ENCODE measurements at regions not wholly inside any gene's neighbourhood (a gene's known extent, or its start where the extent isn't known, plus 50 kb on each side); places are given as distances from the start of the nearest gene placed in this dataset.

DNA sequence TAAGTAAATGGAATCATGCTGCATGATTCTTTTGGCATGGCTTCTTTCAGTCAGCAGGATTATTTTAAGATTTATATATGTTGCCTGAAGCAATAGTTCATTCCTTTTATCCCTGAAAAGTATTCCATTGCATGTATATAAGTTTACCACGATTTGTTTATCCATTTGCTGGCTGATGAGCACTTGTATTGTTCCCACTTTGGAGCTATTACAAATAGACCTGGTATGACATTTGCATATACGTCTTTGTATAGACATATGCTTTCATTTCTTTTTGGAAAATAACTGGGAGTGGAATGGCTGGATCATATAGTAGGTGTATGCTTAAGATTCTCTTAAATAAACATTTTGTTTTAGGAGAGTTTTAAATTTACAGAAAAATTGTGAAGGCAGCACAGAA, 79.3 kb upstream of the CBLB start:
- Histone ChIP-seq H4K20me1 (ENCODE audit: insufficient read depth) (no peaks in the 10 kb centered on the region), H3K27me3 (ENCODE audit: insufficient read depth) (no peaks in the 10 kb centered on the region), H3K36me3 (replicated peaks in 1 of 2; ENCODE audit: control insufficient read depth in 1 of 2, insufficient read depth in 2 of 2, low read length in 1 of 2) (no peaks in the 10 kb centered on the region), H3K27ac (ENCODE audit: low read depth in 2 of 2, low read length in 1 of 2) (no peak overlapping the region), H3K9me3 (no peaks in the 10 kb centered on the region), H3K4me3 (ENCODE audit: low read depth in 2 of 2, low read length in 1 of 2) (no peak overlapping the region), H3K9ac (no peak overlapping the region), H3K9me2 (no peaks in the 10 kb centered on the region), H2AFZ (ENCODE audit: low read depth) (no peak overlapping the region), H3K4me2 (no peak overlapping the region), H3K79me2 (ENCODE audit: insufficient read depth) (no peaks in the 10 kb centered on the region), H3K4me1 (ENCODE audit: control insufficient read depth in 1 of 2, insufficient read depth in 2 of 2, low read depth in 1 of 2, low read length in 1 of 2) (peaks cover 0 to 8% of the 10 kb centered on the region in 2 experiments; a peak in 1 of 4 replicates), H3F3A (replicated peaks; ENCODE audit: insufficient read depth) (peaks cover 11% of the 10 kb centered on the region)
- CTCF ChIA-PET: no interaction called here
- POLR2A ChIA-PET: no interaction called here
- DNase-seq: no peak
- no peak for TF ChIP-seq RXRA (IDR thresholded peaks at IDR 0.05; ENCODE audit: borderline replicate concordance, low read depth)
- TF ChIP-seq MXI1 (IDR thresholded peaks at IDR 0.05; ENCODE audit: low read depth, low read length): no peak
- TF ChIP-seq POLR2AphosphoS5 (IDR thresholded peaks at IDR 0.05; ENCODE audit: low read depth, low read length): no peak
- no peak for TF ChIP-seq FOSL2 (IDR thresholded peaks at IDR 0.05; ENCODE audit: borderline replicate concordance, low read depth)
- no peak for TF ChIP-seq RCOR1 (IDR thresholded peaks at IDR 0.05; ENCODE audit: low read length)
- TF ChIP-seq, protein P1, sequence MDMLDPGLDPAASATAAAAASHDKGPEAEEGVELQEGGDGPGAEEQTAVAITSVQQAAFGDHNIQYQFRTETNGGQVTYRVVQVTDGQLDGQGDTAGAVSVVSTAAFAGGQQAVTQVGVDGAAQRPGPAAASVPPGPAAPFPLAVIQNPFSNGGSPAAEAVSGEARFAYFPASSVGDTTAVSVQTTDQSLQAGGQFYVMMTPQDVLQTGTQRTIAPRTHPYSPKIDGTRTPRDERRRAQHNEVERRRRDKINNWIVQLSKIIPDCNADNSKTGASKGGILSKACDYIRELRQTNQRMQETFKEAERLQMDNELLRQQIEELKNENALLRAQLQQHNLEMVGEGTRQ (IDR thresholded peaks at IDR 0.05; ENCODE audit: borderline replicate concordance, low read depth, low read length): no peak
- 60% methylated on average over 2 of the region's 2 CpGs for WGBS (ENCODE audit: low lambda C conversion rate)

DNA sequence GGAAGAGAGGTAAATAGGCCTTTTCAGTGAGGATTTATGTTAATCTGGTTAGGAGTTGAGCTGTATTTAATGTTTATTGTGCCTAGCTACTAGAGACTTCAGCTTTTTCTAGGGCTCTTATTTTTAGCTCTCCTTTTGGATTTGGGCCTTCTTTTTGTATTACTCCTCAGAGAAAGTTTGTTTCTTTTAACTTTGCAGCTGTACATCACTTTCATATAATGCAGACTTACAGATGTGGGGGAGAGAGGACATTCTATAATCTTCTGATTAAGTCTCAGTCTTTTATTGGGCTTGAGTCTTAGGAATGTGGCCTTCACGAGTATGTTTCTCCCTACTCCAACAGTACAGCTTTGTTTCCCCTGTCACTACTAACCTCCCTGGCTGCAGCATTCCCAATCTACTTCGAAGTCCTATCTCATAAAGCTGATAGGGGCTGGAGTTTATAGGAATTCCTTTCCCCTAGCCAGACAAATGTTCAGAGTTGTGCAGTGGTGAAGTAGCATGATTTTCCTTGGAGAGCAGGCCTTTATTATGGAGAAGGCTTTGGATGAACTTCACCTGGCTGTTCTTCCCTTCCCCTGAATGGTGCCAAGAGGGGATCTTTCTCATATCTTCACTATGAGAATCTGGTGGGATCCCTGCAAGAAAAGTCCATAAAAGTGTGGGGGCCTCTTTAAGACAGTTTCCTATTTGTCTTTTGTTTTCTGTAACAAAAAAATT, 82.2 kb upstream of the CBLB start:
- H3F3A ChIP-seq (replicated peaks; ENCODE audit: insufficient read depth): peaks cover 3% of the 10 kb centered on the region
- TF ChIP-seq MEF2A (IDR thresholded peaks at IDR 0.05; ENCODE audit: borderline replicate concordance, low read depth) (no peak), FOXM1 (IDR thresholded peaks at IDR 0.05; ENCODE audit: low read depth) (no peak), SIN3A (IDR thresholded peaks at IDR 0.05; ENCODE audit: borderline replicate concordance, low read depth, low read length) (no peak), GATA2 (CRISPR knock-in tag; IDR thresholded peaks at IDR 0.05) (no peak), JUND (IDR thresholded peaks at IDR 0.05) (no peak), SMC3 (IDR thresholded peaks at IDR 0.05; ENCODE audit: low read depth, low read length) (no peak), CHD2 (IDR thresholded peaks at IDR 0.05; ENCODE audit: low read length, partially characterized antibody) (no peak), RAD21 (IDR thresholded peaks at IDR 0.05; ENCODE audit: low read length) (no peak), ZBTB33 (IDR thresholded peaks at IDR 0.05; ENCODE audit: borderline replicate concordance, low read depth) (no peak), REST (IDR thresholded peaks at IDR 0.05; ENCODE audit: low read depth, low read length) (no peak), TEAD4 (IDR thresholded peaks at IDR 0.05; ENCODE audit: borderline replicate concordance, insufficient read depth) (no peak)
- no peaks in the 10 kb centered on the region for H3K27me3 ChIP-seq (ENCODE audit: insufficient read depth)
- H3K79me2 ChIP-seq (ENCODE audit: insufficient read depth): no peaks in the 10 kb centered on the region
- 90% methylated on average over 2 of the region's 2 CpGs for WGBS (ENCODE audit: low lambda C conversion rate)
- H2AFZ ChIP-seq (ENCODE audit: low read depth): no peak overlapping the region
- no peak overlapping the region for H3K9ac ChIP-seq
- H4K20me1 ChIP-seq (ENCODE audit: insufficient read depth): no peaks in the 10 kb centered on the region
- POLR2A ChIA-PET: no interaction called here
- no peaks in the 10 kb centered on the region for H3K9me3 ChIP-seq
- no peak for DNase-seq
- CTCF ChIA-PET: interaction anchor here (1.0 kb wide), 1 partner anchor 12 kb away, joined by 3 read pairs; no protein-coding TSS in a partner anchor
- no peaks in the 10 kb centered on the region for H3K36me3 ChIP-seq (replicated peaks in 1 of 2; ENCODE audit: control insufficient read depth in 1 of 2, insufficient read depth in 2 of 2, low read length in 1 of 2)
- H3K4me3 ChIP-seq (ENCODE audit: low read depth in 2 of 2, low read length in 1 of 2): no peak overlapping the region
- no peaks in the 10 kb centered on the region for H3K4me1 ChIP-seq (ENCODE audit: control insufficient read depth in 1 of 2, insufficient read depth in 2 of 2, low read depth in 1 of 2, low read length in 1 of 2)
- H3K27ac ChIP-seq (ENCODE audit: low read depth in 2 of 2, low read length in 1 of 2): no peak overlapping the region
- no peaks in the 10 kb centered on the region for H3K9me2 ChIP-seq
- no peak overlapping the region for H3K4me2 ChIP-seq

Data from SK-N-SH (cell line).